PFSK-1 (cell line): ENCODE measurements at regions not wholly inside any gene's neighbourhood (a gene's known extent, or its start where the extent isn't known, plus 50 kb on each side); places are given as distances from the start of the nearest gene placed in this dataset.

Source experiments
- POLR2AphosphoS5 ChIP-seq: IDR thresholded peaks from 2 replicates; pipeline ENCODE4 v1.6.1; 2012; ENCODE audit warnings: low read depth, mild to moderate bottlenecking, control low read depth, low read length, moderate library complexity
- TF ChIP-seq, protein P1 (sequence below), 2 experiments: IDR thresholded peaks; 2 replicates each; pipeline versions ENCODE4 v1.6.1 to v1.8.0; 2011 to 2012; ENCODE audit warnings: low read depth in 2 of 2, low read length in 2 of 2, control low read depth in 1 of 2, inconsistent platforms in 1 of 2, mild to moderate bottlenecking in 1 of 2, moderate library complexity in 1 of 2; ENCODE audit not compliant: insufficient read depth in 1 of 2

DNA sequence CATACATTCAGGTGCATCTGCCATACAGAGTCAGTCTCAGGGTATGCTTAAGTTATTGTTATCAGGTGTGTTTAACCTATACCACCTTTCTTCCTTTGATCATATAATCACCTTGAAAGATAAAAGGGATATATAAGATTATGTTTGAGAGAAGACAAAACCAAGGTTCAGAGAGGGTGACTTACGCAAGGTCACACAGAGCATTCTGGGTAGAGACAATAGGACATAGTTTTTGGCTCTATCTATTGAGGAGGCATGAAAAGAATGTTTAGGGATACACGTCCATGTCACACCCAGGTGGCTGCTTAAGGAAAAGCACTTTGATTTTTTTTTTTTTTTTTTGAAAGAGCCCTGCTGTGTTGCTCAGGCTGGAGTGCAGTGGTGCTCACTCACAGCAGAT, 327.1 kb upstream of the RPS6KA3 start:
- TF ChIP-seq, protein P1, sequence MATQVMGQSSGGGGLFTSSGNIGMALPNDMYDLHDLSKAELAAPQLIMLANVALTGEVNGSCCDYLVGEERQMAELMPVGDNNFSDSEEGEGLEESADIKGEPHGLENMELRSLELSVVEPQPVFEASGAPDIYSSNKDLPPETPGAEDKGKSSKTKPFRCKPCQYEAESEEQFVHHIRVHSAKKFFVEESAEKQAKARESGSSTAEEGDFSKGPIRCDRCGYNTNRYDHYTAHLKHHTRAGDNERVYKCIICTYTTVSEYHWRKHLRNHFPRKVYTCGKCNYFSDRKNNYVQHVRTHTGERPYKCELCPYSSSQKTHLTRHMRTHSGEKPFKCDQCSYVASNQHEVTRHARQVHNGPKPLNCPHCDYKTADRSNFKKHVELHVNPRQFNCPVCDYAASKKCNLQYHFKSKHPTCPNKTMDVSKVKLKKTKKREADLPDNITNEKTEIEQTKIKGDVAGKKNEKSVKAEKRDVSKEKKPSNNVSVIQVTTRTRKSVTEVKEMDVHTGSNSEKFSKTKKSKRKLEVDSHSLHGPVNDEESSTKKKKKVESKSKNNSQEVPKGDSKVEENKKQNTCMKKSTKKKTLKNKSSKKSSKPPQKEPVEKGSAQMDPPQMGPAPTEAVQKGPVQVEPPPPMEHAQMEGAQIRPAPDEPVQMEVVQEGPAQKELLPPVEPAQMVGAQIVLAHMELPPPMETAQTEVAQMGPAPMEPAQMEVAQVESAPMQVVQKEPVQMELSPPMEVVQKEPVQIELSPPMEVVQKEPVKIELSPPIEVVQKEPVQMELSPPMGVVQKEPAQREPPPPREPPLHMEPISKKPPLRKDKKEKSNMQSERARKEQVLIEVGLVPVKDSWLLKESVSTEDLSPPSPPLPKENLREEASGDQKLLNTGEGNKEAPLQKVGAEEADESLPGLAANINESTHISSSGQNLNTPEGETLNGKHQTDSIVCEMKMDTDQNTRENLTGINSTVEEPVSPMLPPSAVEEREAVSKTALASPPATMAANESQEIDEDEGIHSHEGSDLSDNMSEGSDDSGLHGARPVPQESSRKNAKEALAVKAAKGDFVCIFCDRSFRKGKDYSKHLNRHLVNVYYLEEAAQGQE (IDR thresholded peaks at IDR 0.05; ENCODE audit: insufficient read depth in 1 of 2, low read depth in 2 of 2, low read length in 2 of 2): no peak
- TF ChIP-seq POLR2AphosphoS5: no peak
